GM23248 (cell line): ENCODE measurements at regions not wholly inside any gene's neighbourhood (a gene's known extent, or its start where the extent isn't known, plus 50 kb on each side); places are given as distances from the start of the nearest gene placed in this dataset.

Experiments
- EZH2 ChIP-seq: fragments of 200-600 bp; sonication (generic); IDR thresholded peaks from 2 replicates; pipeline ENCODE4 v1.6.1; 2018; ENCODE audit warnings: antibody characterized with exemption, mild to moderate bottlenecking; ENCODE audit not compliant: insufficient read depth, poor library complexity, severe bottlenecking
- EZH2phosphoT487 ChIP-seq: fragments of 200-600 bp; sonication (generic); IDR thresholded peaks from 2 replicates; pipeline ENCODE4 v1.6.1; 2018; ENCODE audit warnings: antibody characterized with exemption, moderate library complexity, mild to moderate bottlenecking, low read depth; ENCODE audit not compliant: insufficient read depth

- TF ChIP-seq EZH2 = no peak
- TF ChIP-seq EZH2phosphoT487 = no peak
Observed at GRCh38 chr13:73876323-73876722, 257.9 kb downstream of the KLF12 start.
